ENCODE measurements at regions not wholly inside any gene's neighbourhood (a gene's known extent, or its start where the extent isn't known, plus 50 kb on each side); places are given as distances from the start of the nearest gene placed in this dataset.

DNA sequence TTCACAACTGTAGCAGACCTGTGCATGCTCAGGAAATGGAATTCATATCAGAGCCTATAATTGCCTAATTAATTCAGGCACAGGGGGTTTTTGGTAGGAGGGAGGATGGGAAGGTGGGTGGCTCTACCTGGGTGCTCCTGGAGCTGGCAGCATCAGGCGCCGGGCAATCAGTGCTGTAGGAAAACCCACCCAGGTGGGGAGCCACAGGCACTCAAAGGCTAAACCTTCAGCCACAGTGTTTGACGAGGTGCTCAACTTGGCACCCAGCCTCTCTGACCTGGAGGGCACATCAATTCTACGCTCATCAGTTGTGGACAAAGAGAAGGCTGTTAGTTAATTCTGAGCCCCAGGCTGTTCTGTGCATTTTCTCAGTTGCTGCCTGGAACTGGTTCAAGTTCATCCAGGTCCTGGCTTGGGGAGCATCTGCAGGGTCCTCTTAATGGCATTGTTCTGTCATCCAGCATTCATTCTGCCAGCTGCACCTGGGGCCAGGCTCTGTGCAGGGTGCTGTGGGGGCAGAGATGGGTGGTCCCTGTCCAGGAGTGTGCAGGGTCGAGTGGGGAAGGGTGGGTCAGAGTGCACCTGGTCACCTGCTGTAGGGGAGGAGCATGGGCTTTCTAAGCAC is 54.1 kb upstream of the NPTX2 start:
- TF ChIP-seq CTCF (conservative IDR thresholded peaks at IDR 0.05 in 1 of 2, IDR thresholded peaks at IDR 0.05 in 1 of 2; ENCODE audit: low read depth in 1 of 2, low read length in 2 of 2) (no peak), EZH2 (IDR thresholded peaks at IDR 0.05; ENCODE audit: low read length, missing control alignments) (no peak)

Data from fibroblast of lung (primary cell).